Fibroblast of skin of abdomen (primary cell): ENCODE measurements at regions not wholly inside any gene's neighbourhood (a gene's known extent, or its start where the extent isn't known, plus 50 kb on each side); places are given as distances from the start of the nearest gene placed in this dataset.
"Not testable (repeated sequence)": the region's sequence is repeated elsewhere in the genome, so short reads cannot be mapped to it uniquely, and the experiment has no call there.

Experiments
- DNase-seq: peaks from one replicate; pipeline ENCODE4 v3.0.0-alpha.2; 2013

- DNase-seq, result no peak
Observed at GRCh38 chr2:39929531-39929930, 150.5 kb upstream of the THUMPD2 start.

- DNase-seq, result no peak
Observed at GRCh38 chr2:39925312-39925711, 146.3 kb upstream of the THUMPD2 start.

- no peak for DNase-seq
Observed at GRCh38 chr2:39923455-39923854, 144.4 kb upstream of the THUMPD2 start.

GRCh38 chr2:39922679-39923405 lies 143.8 kb upstream of the THUMPD2 start:
- DNase-seq, result no peak

- DNase-seq, result no peak
Observed at GRCh38 chr2:39920307-39920801, 141.3 kb upstream of the THUMPD2 start.

- no peak for DNase-seq
Observed at GRCh38 chr2:39919511-39920306, 140.7 kb upstream of the THUMPD2 start.

GRCh38 chr2:39918886-39919285 lies 139.8 kb upstream of the THUMPD2 start:
- no peak for DNase-seq

GRCh38 chr2:39917371-39917770 lies 138.3 kb upstream of the THUMPD2 start:
- not testable (repeated sequence) for DNase-seq

- no peak for DNase-seq
Observed at GRCh38 chr2:39914949-39915348, 135.9 kb upstream of the THUMPD2 start.

- DNase-seq, result peak; percentile 82
Observed at GRCh38 chr2:39913648-39914461, 134.8 kb upstream of the THUMPD2 start.

GRCh38 chr2:39902103-39902502 lies 123.0 kb upstream of the THUMPD2 start:
- DNase-seq, result peak; percentile 65

GRCh38 chr2:39898934-39899333 lies 119.9 kb upstream of the THUMPD2 start:
- no peak for DNase-seq

- DNase-seq, result no peak
Observed at GRCh38 chr2:39897273-39897672, 118.2 kb upstream of the THUMPD2 start.

GRCh38 chr2:39894082-39894481 lies 115.0 kb upstream of the THUMPD2 start:
- no peak for DNase-seq

- no peak for DNase-seq
Observed at GRCh38 chr2:39893616-39894015, 114.6 kb upstream of the THUMPD2 start.

GRCh38 chr2:39881948-39882347 lies 102.9 kb upstream of the THUMPD2 start:
- no peak for DNase-seq

GRCh38 chr2:39881494-39881893 lies 102.4 kb upstream of the THUMPD2 start:
- DNase-seq, result peak; percentile 12

GRCh38 chr2:39879001-39879400 lies 99.9 kb upstream of the THUMPD2 start:
- DNase-seq, result not testable (repeated sequence)

GRCh38 chr2:39875914-39876267 lies 96.8 kb upstream of the THUMPD2 start:
- DNase-seq, result no peak

GRCh38 chr2:39875182-39875913 lies 96.3 kb upstream of the THUMPD2 start:
- DNase-seq, result peak; percentile 82

- DNase-seq, result no peak
Observed at GRCh38 chr2:39874236-39874635, 95.2 kb upstream of the THUMPD2 start.

- no peak for DNase-seq
Observed at GRCh38 chr2:39873586-39873985, 94.5 kb upstream of the THUMPD2 start.
